SK-N-MC (cell line): ENCODE measurements at regions not wholly inside any gene's neighbourhood (a gene's known extent, or its start where the extent isn't known, plus 50 kb on each side); places are given as distances from the start of the nearest gene placed in this dataset.

Experiments used
- DNase-seq: peaks from one replicate; pipeline ENCODE4 v3.0.0-alpha.2; 2011; ENCODE audit warnings: low read depth, low spot score
- H3K27ac ChIP-seq: fragments of 200-600 bp; sonication (generic); 2 replicates; pipeline ENCODE4 v1.5.1; 2016; ENCODE audit warnings: mixed run types
- H3K36me3 ChIP-seq: fragments of 200-600 bp; sonication (generic); 2 replicates; pipeline ENCODE4 v1.6.1; 2017; ENCODE audit warnings: antibody characterized with exemption, low read length, mixed read lengths; ENCODE audit not compliant: insufficient read depth
- H3K4me3 ChIP-seq: fragments of 200-600 bp; sonication (generic); 2 replicates; pipeline ENCODE4 v1.5.1; 2016
- H3K9ac ChIP-seq: fragments of 200-600 bp; sonication (generic); 2 replicates; pipeline ENCODE4 v1.8.0; 2017; ENCODE audit warnings: mixed run types, mixed read lengths; ENCODE audit not compliant: insufficient read length
- H3K9me3 ChIP-seq: fragments of 200-600 bp; sonication (generic); 2 replicates; pipeline ENCODE4 v1.6.1; 2017; ENCODE audit warnings: low read depth, mild to moderate bottlenecking, antibody characterized with exemption, low read length, moderate library complexity, mixed read lengths
- EZH2 ChIP-seq: fragments of 200-600 bp; sonication (generic); IDR thresholded peaks from one replicate; pipeline ENCODE4 v1.6.1; 2017; ENCODE audit warnings: antibody characterized with exemption
- FOXP2 ChIP-seq: optimal IDR thresholded peaks from 2 replicates; pipeline ENCODE3; 2011; ENCODE audit warnings: mild to moderate bottlenecking, moderate library complexity; ENCODE audit not compliant: insufficient read depth; ENCODE audit errors: extremely low read length, control extremely low read depth
- POLR2AphosphoS5 ChIP-seq: IDR thresholded peaks from 2 replicates; pipeline ENCODE4 v1.6.1; 2012; ENCODE audit warnings: mild to moderate bottlenecking, low read depth, low read length, borderline replicate concordance

GRCh38 chr2:222351035-222351434 lies 52.2 kb upstream of the PAX3 start:
- Histone ChIP-seq H3K4me3 (no peak overlapping the region), H3K9me3 (no peaks in the 10 kb centered on the region), H3K36me3 (no peaks in the 10 kb centered on the region), H3K9ac (no peak overlapping the region), H3K27ac (no peak overlapping the region)
- TF ChIP-seq EZH2 (no peak), FOXP2 (no peak)
- no peak for DNase-seq

- DNase-seq: no peak
- no peak for TF ChIP-seq EZH2
- no peak for TF ChIP-seq POLR2AphosphoS5
- no peak for TF ChIP-seq FOXP2
- H3K36me3 ChIP-seq: no peaks in the 10 kb centered on the region
- H3K4me3 ChIP-seq: no peak overlapping the region
- no peaks in the 10 kb centered on the region for H3K9me3 ChIP-seq
- no peak overlapping the region for H3K27ac ChIP-seq
- no peak overlapping the region for H3K9ac ChIP-seq
Observed at GRCh38 chr2:222352981-222353380, 54.2 kb upstream of the PAX3 start.

GRCh38 chr2:222353993-222354392 lies 55.2 kb upstream of the PAX3 start:
- no peak overlapping the region for H3K27ac ChIP-seq
- no peaks in the 10 kb centered on the region for H3K36me3 ChIP-seq
- DNase-seq: no peak
- no peak overlapping the region for H3K9ac ChIP-seq
- TF ChIP-seq FOXP2 (no peak), POLR2AphosphoS5 (no peak), EZH2 (no peak)
- H3K9me3 ChIP-seq: no peaks in the 10 kb centered on the region
- no peak overlapping the region for H3K4me3 ChIP-seq

GRCh38 chr2:222355860-222356259 lies 57.1 kb upstream of the PAX3 start:
- TF ChIP-seq FOXP2: no peak
- TF ChIP-seq EZH2: no peak
- TF ChIP-seq POLR2AphosphoS5: no peak
- no peaks in the 10 kb centered on the region for H3K9me3 ChIP-seq
- H3K4me3 ChIP-seq: no peak overlapping the region
- no peak overlapping the region for H3K27ac ChIP-seq
- no peak overlapping the region for H3K9ac ChIP-seq
- no peaks in the 10 kb centered on the region for H3K36me3 ChIP-seq
- no peak for DNase-seq

GRCh38 chr2:222357930-222358329 lies 59.1 kb upstream of the PAX3 start:
- Histone ChIP-seq H3K4me3 (no peak overlapping the region), H3K36me3 (no peaks in the 10 kb centered on the region), H3K9me3 (no peaks in the 10 kb centered on the region), H3K27ac (no peak overlapping the region), H3K9ac (no peak overlapping the region)
- DNase-seq: no peak
- TF ChIP-seq FOXP2: no peak
- TF ChIP-seq EZH2: no peak
- TF ChIP-seq POLR2AphosphoS5: no peak

- no peak for DNase-seq
- H3K4me3 ChIP-seq: no peak overlapping the region
- TF ChIP-seq POLR2AphosphoS5: no peak
- no peak for TF ChIP-seq FOXP2
- TF ChIP-seq EZH2: no peak
- H3K36me3 ChIP-seq: no peaks in the 10 kb centered on the region
- H3K9me3 ChIP-seq: peaks cover 2% of the 10 kb centered on the region; the same call in 1 of the 2 replicates
- no peak overlapping the region for H3K9ac ChIP-seq
- H3K27ac ChIP-seq: no peak overlapping the region
Observed at GRCh38 chr2:222358876-222359275, 60.1 kb upstream of the PAX3 start.

GRCh38 chr2:222360146-222360545 lies 61.3 kb upstream of the PAX3 start:
- no peak overlapping the region for H3K4me3 ChIP-seq
- H3K9ac ChIP-seq: no peak overlapping the region
- H3K27ac ChIP-seq: no peak overlapping the region
- DNase-seq: no peak
- peaks cover 2% of the 10 kb centered on the region; the same call in 1 of the 2 replicates for H3K9me3 ChIP-seq
- H3K36me3 ChIP-seq: no peaks in the 10 kb centered on the region
- no peak for TF ChIP-seq FOXP2
- TF ChIP-seq POLR2AphosphoS5: no peak
- no peak for TF ChIP-seq EZH2

GRCh38 chr2:222360997-222361396 lies 62.2 kb upstream of the PAX3 start:
- DNase-seq: no peak
- no peaks in the 10 kb centered on the region for H3K36me3 ChIP-seq
- TF ChIP-seq POLR2AphosphoS5 (no peak), FOXP2 (no peak), EZH2 (no peak)
- no peak overlapping the region for H3K4me3 ChIP-seq
- peaks cover 2% of the 10 kb centered on the region; the same call in 1 of the 2 replicates for H3K9me3 ChIP-seq
- H3K9ac ChIP-seq: no peak overlapping the region
- no peak overlapping the region for H3K27ac ChIP-seq

GRCh38 chr2:222361787-222362186 lies 62.6 kb upstream of the SGPP2 start:
- Histone ChIP-seq H3K4me3 (no peak overlapping the region), H3K9me3 (peaks cover 2% of the 10 kb centered on the region; the same call in 1 of the 2 replicates), H3K27ac (no peak overlapping the region), H3K9ac (no peak overlapping the region), H3K36me3 (no peaks in the 10 kb centered on the region)
- no peak for DNase-seq
- TF ChIP-seq EZH2 (no peak), FOXP2 (no peak), POLR2AphosphoS5 (no peak)
